ENCODE measurements at regions not wholly inside any gene's neighbourhood (a gene's known extent, or its start where the extent isn't known, plus 50 kb on each side); places are given as distances from the start of the nearest gene placed in this dataset.

DNA sequence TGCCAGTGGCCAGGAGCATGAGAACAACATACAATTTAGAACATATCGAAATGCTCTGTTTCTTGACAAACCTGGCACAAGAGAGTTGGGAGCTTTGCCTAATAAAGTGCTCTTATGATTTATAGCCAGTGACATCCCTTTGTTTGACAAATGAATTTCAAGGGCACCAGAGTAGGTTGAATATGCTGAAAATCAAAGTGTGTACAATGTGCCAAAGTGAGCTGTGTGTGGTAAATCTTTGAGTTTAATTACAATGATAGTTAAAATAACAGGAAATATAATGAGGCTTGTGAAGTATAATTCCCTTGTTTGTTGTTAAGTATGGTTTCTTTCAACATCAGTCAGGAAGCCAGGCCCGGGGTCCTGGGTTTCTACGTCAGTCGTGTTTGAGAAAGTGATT lies 211.9 kb downstream of the EBLN2 start:
- no peak for DNase-seq (ENCODE audit: low spot score)
- intact Hi-C loops (cut with DNase I), result no loop called here

- no peak for DNase-seq (ENCODE audit: low spot score)
- intact Hi-C loops (cut with DNase I), result no loop called here
These were observed 219.3 kb downstream of the EBLN2 start for GRCh38 chr3:73280746-73281145.

GRCh38 chr3:73284472-73284871 lies 223.0 kb downstream of the EBLN2 start:
- no peak for DNase-seq (ENCODE audit: low spot score)
- intact Hi-C loops (cut with DNase I), result no loop called here

- intact Hi-C loops (cut with DNase I), result no loop called here
- no peak for DNase-seq (ENCODE audit: low spot score)
These were observed 230.1 kb downstream of the EBLN2 start for GRCh38 chr3:73291541-73291940.

DNA sequence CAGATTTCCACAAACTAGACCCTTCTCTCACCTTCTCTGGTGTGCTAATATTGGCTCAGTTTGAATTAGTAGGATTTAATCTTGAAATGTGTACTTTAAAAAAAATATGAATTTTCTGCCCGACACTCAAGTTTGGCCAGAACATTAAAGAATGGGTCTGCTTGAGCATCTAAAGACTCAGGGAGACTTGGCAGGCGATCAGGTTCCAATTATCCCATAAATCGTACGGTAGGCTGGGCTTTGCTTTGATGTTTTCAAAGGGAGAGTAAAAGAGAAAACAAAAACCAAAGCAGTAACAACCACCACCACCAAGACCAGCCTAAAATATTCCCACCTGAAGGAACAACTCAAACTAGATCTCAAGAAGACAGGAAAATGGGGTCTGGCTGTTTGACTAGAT lies 230.8 kb downstream of the EBLN2 start:
- no peak for DNase-seq (ENCODE audit: low spot score)
- intact Hi-C loops (cut with DNase I), result no loop called here

- intact Hi-C loops (cut with DNase I), result no loop called here
- no peak for DNase-seq (ENCODE audit: low spot score)
These were observed 233.1 kb downstream of the EBLN2 start for GRCh38 chr3:73294537-73294936.

- DNase-seq (ENCODE audit: low spot score), result no peak
- intact Hi-C loops (cut with DNase I), result no loop called here
These were observed 234.6 kb downstream of the EBLN2 start for GRCh38 chr3:73295876-73296635.

DNA sequence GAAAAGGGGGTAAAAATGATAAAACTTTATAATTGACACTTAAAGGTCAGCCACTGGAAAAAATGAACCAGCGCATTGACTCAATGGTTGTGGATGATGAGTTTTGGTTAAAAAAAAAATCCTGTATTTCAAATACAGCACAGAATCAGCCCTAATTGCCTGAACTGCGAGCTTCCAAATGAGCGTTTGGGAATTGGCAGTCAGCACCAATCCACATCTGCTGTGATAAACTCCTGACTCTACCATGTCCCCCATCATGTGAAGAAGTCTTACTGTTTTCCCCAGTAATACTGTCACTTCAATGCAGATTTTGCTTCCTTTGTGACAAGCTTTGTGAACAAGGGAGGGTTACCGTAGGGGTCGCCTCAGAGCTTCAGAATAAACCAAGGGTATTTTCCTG lies 235.4 kb downstream of the EBLN2 start:
- no peak for DNase-seq (ENCODE audit: low spot score)
- intact Hi-C loops (cut with DNase I), result no loop called here

DNA sequence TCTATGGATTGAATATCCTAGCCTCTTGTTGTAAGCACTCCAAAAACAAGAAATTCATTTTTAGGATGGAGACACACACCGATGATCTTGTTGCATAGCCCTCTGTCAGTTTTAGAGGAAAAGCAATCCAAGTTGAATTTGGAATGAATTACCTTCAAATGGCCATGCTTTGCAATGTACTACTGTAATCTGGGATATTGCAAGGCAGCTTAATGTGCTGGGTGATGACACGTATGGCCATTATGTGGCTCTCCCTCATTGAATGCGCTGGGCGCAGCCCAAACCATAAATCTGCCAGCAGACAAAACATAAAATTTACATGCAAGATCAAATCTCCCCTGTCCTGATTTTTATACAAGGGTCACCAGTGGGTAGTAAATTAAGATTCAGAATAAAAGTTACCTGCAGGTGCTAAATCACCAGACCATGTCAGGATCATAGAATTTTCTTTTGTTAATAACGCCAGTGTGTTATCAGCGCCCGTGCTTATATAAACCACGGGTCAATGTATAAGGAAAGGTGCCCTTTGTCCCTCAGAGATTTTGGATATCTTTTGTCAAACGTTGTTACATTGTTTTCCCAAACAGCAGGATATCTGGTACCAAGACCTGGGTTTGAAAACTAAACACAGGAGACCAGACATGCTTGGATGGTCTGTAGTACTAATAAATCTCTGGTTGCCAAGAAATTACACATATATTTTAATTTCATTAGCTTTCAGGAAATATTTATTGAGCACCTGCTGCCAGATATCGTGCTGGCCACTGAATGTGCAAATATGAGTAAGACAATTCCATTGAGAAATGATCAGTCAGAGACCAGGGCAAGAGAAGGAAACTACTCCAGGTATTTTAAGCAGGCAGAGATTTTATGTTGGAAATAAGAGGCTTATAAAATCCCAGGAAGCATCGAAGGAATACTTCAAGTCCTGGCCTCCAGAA lies 237.1 kb downstream of the EBLN2 start:
- DNase-seq (ENCODE audit: low spot score), result no peak
- intact Hi-C loops (cut with DNase I), result no loop called here

DNA sequence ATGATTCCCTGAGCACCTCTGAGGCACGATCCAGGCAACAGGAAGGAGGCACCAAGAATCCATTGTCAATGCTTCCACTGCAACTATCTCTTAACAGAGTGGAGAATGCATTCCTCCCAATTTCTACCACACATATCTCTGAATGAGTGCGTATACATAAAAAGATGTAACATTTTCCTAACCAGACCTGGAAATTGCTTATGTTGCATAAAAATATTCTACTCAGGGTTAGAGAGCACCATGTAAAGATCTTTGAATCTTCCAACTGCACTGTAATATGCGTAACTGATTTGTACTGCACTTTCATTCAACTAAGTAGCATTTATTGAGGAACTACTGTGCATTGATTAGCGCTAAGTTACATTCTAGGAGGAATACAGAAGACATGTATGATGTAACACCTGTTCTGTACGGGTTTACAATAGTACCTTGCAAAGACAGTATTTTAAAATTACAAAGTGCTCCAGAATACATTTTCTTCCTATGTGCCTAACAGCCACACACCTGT lies 237.8 kb downstream of the EBLN2 start:
- intact Hi-C loops (cut with DNase I), result no loop called here
- no peak for DNase-seq (ENCODE audit: low spot score)

DNA sequence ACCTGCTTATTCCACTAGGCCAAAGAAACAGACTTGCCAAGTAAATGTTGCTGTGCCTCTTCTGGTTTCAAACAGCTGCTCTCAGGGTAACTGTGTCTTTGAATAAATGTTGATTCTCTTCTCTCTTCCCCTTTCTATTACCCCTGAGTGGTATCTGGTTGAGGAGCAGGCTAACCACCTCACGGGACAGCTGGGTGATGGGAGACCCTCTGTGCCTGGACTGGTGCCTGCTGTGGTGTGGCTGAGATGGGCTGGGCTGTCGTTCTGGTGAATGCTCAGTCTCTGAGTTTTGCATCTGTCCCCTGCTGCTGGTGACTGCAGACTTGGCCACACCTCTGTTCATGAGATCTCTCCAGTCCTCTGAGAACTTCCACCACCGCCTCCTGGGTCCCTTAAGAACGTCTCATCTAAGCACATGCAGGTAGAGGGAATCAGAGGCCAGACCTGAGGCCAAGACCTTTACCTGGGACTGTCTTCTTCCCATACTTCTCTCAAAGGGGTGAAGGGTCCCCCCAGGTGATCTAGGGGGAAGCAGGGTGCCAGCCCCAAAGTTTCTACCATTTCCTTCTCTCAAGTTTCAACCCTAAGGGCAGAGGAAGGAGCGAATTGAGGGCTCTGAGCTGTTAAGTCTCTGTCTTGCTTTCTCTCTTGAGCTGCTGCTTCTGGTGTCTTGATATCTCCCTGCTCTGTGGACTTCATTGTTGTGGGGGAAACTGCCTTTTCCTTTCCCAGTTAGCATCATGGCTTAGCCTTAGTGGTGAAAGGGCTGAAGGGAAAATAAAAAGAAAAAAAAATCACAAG lies 252.9 kb downstream of the EBLN2 start:
- intact Hi-C loops (cut with DNase I), result no loop called here

GRCh38 chr3:73315706-73316105 lies 254.2 kb downstream of the EBLN2 start:
- intact Hi-C loops (cut with DNase I), result no loop called here

More for the DNA sequence above, 252.9 kb downstream of the EBLN2 start:
- DNase-seq (ENCODE audit: low spot score), result no peak

GRCh38 chr3:73319179-73319769 lies 257.8 kb downstream of the EBLN2 start:
- intact Hi-C loops (cut with DNase I), result no loop called here
- DNase-seq (ENCODE audit: low spot score), result no peak

More at GRCh38 chr3:73315706-73316105, 254.2 kb downstream of the EBLN2 start:
- no peak for DNase-seq (ENCODE audit: low spot score)

DNA sequence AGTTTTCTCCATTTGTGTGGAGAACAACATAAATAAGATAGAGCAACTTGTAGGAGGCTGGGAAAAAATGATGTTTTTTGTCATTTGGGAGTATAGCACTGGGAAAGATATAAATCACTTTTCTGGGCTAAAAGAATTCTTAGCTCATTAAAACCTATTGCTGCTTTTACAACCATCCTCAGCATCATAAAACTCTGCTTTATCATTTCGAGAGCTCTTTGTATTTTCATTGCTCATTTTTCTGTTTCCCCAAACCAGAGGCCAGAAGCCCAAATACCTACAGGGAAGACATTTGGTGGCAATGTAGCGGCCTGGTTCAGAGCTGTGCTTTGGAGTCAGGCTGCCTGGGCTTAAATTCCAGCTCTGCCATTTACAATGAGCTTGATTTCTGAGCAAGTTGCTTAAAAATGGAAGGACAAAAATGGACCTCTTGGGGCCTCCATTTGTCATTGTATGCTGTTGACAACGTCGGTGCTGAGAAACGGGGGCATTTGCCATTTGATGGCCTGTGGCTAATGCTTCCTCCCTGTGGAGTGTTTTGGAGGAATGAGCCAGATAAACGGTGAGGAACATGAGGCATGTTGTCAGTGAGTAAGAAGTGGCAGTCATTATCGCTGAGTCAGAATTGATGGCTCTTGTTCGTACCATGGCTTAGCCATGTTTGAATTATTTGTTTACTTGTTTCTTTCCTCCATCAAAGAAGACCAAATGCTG lies 260.0 kb downstream of the EBLN2 start:
- intact Hi-C loops (cut with DNase I), result no loop called here
- DNase-seq (ENCODE audit: low spot score), result no peak

DNA sequence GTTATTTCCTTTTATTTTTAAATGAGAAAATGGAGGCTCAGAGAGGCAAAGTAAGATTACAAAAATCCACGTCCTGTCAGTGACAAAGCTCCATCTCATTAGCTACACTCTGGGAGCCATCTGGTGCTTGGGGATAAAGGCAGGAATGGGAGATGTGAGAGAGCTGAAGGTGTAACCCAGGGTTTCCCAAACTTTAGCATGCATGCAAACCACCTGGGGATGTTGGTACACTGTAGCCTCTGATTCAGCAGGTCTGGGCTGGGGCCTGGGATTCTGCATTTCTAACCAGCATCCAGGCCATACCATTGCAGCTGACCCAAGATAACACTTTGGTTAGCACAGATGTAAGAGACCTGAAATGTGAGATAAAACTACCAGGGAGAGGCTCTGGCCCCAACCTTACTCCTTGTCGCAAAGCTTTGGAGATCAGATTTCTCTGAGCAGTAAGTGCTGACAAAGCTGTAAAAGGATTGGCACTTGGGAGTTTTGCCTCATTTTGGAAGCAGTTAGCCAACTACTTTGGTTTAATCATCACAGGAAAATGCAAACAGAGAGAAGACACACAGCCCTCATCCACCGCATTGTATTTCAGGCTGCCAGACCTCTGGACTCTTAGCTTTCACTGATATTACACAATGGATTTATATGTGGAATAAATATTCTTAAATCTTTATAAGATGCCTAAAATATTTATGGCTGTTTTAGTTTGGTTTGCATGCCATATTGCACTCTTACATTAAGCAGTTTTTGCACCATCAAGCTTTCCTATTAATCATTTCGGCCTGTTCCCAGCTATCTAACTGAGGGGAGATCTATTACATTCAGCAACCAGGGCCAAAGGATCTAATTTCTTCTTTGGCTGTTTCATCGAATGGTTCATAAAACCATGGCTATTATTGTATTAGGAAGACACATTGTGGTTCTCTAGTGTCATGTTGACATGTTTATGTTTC lies 263.0 kb downstream of the EBLN2 start:
- no peak for DNase-seq (ENCODE audit: low spot score)
- intact Hi-C loops (cut with DNase I), result no loop called here

DNA sequence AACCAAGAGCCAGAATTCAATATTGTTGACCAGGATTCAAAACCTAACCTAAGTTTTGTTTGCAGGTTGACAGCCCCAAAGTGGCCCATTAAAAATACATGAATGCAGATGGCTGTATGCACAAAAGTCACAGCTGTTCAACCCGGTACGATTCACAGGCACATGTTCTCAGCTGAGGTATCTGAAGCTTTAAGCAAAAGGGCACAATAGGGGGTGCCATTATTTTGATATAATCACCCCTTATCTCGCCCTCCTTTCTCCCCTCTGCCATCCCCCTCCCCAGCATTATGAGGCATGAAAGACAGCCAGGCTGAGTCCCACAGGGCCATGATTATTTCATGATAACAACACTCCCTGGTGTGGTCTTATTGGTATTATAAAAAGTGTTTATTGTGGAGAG lies 264.9 kb downstream of the EBLN2 start:
- intact Hi-C loops (cut with DNase I), result no loop called here
- DNase-seq (ENCODE audit: low spot score), result no peak

GRCh38 chr3:73327052-73327451 lies 265.6 kb downstream of the EBLN2 start:
- intact Hi-C loops (cut with DNase I), result no loop called here
- DNase-seq (ENCODE audit: low spot score), result no peak
